ENCODE measurements at regions not wholly inside any gene's neighbourhood (a gene's known extent, or its start where the extent isn't known, plus 50 kb on each side); places are given as distances from the start of the nearest gene placed in this dataset.

DNA sequence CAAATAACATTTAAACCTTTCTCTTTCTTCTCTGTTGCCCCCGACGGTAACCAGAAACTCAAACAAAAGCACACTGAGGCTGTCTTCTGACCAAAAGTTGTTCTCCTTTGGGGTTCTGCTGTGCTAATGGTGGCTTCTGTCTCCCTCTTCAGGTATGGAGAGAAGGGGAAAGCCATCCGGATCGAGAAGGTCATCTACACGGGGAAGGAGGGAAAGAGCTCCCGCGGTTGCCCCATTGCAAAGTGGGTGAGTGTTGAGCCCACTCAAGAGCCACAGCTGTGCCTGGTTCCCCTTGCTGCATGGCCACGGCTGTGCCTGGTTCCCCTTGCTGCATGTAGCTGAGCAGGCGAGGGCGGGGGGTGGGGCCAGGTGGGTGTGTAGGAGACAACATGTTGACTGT, 67.4 kb downstream of the BOLA3 start:
- TF ChIP-seq, protein P1, sequence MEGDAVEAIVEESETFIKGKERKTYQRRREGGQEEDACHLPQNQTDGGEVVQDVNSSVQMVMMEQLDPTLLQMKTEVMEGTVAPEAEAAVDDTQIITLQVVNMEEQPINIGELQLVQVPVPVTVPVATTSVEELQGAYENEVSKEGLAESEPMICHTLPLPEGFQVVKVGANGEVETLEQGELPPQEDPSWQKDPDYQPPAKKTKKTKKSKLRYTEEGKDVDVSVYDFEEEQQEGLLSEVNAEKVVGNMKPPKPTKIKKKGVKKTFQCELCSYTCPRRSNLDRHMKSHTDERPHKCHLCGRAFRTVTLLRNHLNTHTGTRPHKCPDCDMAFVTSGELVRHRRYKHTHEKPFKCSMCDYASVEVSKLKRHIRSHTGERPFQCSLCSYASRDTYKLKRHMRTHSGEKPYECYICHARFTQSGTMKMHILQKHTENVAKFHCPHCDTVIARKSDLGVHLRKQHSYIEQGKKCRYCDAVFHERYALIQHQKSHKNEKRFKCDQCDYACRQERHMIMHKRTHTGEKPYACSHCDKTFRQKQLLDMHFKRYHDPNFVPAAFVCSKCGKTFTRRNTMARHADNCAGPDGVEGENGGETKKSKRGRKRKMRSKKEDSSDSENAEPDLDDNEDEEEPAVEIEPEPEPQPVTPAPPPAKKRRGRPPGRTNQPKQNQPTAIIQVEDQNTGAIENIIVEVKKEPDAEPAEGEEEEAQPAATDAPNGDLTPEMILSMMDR (optimal IDR thresholded peaks at IDR 0.05 in 1 of 3, IDR thresholded peaks at IDR 0.05 in 1 of 3, conservative IDR thresholded peaks at IDR 0.05 in 1 of 3; ENCODE audit: extremely low read depth in 1 of 3, insufficient read depth in 2 of 3, low read length in 3 of 3), result peak in 1 of 3 experiments; percentile 12
- TF ChIP-seq EZH2 (IDR thresholded peaks at IDR 0.05; ENCODE audit: low read length), result no peak
